WI38 (cell line): ENCODE measurements at regions not wholly inside any gene's neighbourhood (a gene's known extent, or its start where the extent isn't known, plus 50 kb on each side); places are given as distances from the start of the nearest gene placed in this dataset.

ENCODE experiments used
- H3K4me3 ChIP-seq: 2 replicates; pipeline ENCODE4 v1.5.1; 2011; ENCODE audit warnings: low read depth, mild to moderate bottlenecking, control low read depth, low read length
- TF ChIP-seq, protein P1 (sequence below): IDR thresholded peaks from 2 replicates; pipeline ENCODE4 v1.5.1; 2012; ENCODE audit warnings: low read depth, mild to moderate bottlenecking, control low read depth, low read length

DNA sequence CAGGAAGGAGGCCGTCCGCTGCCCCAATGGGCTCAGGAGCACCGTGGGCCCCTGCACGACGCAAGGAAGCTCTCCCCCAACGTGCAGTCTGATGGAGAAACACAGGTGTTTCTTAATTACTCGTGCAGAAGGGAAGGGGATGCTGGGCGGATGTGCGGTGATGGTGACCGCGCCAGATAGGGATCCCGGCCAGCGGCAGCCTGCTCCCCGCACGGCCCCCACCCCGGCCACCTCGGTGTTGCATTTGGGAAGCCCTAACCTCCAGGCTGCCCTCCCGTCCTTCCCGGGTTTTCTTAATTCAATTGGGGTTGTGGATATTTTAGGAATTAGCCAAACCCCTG, 254.4 kb downstream of the ZNF536 start:
- no peak overlapping the region for H3K4me3 ChIP-seq
- TF ChIP-seq, protein P1, sequence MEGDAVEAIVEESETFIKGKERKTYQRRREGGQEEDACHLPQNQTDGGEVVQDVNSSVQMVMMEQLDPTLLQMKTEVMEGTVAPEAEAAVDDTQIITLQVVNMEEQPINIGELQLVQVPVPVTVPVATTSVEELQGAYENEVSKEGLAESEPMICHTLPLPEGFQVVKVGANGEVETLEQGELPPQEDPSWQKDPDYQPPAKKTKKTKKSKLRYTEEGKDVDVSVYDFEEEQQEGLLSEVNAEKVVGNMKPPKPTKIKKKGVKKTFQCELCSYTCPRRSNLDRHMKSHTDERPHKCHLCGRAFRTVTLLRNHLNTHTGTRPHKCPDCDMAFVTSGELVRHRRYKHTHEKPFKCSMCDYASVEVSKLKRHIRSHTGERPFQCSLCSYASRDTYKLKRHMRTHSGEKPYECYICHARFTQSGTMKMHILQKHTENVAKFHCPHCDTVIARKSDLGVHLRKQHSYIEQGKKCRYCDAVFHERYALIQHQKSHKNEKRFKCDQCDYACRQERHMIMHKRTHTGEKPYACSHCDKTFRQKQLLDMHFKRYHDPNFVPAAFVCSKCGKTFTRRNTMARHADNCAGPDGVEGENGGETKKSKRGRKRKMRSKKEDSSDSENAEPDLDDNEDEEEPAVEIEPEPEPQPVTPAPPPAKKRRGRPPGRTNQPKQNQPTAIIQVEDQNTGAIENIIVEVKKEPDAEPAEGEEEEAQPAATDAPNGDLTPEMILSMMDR, result no peak

DNA sequence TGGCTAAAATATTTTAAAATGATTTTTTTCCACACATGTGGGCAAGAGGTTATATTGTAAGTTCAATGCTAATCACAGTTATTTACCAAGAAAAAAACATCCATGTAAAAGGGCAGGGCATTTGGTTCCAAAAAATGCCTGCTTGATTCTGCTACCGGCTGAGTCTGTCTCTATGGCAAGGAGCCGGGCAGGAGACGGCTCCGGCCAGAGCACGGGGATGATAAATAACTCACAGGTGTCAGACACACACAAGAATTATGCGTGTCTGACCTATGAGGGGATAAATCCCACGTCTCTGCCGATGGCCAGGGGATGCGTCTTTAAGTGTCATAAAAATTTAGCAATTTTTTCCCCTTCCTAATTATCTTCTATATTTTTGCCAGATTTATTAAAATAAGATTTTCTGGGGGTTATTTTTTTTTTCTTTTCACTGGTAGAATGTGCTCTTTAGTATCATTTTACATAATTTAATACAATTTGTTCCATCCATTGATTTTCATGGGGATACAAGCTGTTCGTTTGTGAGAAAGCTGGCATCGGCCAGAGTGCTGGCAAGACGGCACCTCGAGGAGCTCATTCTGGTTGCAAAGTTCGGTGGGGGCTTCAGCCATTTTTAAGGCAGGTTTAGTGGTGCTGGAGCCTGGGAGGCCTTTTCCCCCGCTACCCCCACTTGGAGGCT, 253.9 kb downstream of the ZNF536 start:
- H3K4me3 ChIP-seq, result no peak overlapping the region
- TF ChIP-seq, protein P1, result no peak

DNA sequence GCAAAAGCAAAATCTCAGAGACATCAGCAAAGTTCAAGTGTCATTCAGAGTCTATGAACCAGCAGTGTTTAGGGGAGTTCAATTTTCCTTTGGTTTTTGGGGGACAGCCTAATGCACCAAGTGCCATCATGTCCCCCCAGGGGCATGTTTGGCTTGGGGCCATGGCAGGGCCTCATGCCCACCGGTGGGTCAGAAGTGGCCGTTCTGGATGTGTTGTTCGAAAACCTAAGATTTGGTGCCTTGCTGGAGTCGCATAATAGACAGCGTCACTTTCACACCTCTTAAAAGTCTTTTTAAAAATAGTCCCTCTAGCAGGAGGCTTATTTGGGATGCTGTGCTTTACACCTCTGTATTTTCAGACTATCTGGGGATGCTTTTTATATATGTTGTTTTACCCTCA, 250.1 kb downstream of the ZNF536 start:
- H3K4me3 ChIP-seq, result no peak overlapping the region
- TF ChIP-seq, protein P1, result no peak

DNA sequence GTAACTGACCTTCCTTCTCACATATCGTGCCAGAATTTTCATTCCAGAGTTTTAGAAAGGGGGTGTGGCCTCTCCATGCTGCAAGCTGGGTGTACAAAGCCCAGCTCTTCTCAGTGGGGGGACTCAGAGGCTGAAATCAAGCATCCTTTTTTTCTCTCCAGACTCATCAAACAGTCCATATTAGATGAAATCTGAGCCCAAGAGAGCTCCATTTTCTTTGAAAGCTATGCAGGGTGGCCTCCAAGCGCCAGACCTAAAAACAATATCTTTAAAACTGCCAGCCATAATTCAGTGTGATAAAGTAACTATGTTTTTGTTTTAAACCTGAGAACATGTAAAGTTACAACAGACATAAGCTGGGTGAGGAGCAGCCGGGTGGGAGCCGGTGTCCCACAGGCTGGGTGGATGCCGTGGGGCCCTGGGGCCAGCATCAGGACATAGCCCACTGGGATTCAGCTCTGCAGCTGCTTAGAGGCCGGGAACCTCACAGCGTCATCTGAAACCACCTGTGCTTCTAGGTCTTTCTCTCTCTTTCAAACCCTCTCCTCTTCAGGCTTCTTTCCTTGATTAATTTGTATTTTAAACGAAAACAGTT, 249.2 kb downstream of the ZNF536 start:
- TF ChIP-seq, protein P1, result no peak
- no peak overlapping the region for H3K4me3 ChIP-seq

DNA sequence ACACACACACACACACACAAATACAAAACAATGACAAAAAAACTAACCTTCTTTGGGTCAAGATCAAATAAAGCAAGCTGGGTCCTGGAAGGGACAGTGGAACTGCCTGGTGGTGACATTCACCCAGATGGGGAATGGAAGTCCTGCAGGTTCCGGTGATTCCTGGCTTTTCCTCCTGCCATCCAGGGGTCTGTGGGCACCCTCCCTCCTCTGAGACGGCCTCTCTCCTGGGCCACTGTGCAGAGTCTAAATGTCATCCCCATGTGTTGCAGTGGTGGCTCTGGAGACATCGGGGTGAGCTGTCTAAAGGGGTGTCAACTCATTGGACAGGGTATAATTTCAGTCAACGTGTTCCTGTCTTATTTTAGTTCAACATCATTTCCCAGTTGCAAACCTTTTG, 248.2 kb downstream of the ZNF536 start:
- H3K4me3 ChIP-seq, result no peak overlapping the region
- TF ChIP-seq, protein P1, result no peak

DNA sequence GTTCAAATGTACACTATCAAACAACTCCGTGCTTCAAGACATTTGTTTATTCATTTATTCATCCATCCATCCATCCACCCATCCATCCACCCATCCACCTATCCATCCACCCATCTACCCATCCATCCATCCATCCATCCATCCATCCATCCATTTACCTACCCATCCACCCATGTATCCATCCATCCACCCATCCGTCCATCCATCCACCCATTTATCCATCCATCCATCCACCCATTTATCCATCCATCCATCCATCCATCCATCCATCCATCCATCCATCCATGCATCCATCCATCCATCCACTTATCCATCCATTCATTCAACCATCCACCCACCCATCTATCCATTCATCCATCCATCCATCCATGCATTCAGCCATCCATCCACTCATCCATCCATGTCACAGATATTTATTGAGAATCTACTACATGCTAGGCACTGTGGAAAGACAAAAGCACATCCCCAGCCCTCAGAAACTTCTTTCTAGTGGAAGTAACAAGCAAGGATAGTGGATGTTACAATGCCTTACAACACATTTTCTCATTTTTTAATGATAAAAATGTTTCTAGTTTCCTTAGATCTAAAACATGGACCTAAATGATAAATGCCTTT, 237.6 kb downstream of the ZNF536 start:
- TF ChIP-seq, protein P1, result no peak
- no peak overlapping the region for H3K4me3 ChIP-seq

DNA sequence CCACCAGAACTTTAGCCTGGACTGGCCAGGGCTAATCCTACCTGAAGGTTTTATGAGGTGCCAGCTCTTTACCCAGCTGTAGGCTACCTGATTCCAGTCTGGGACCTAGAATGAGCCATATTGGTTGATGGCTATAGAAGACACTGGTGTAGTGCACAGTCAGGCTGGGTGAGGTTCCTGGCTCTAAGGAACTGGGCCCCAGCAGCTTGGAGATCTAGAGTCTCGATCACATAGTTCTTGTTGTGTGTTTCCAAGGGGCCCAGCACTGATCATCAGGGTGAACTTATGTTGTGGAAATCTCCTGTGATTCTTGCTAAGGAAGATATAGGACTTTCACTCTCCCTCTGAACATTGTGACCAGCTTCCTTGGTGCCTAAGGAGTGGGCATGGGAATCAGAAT, 236.3 kb downstream of the ZNF536 start:
- TF ChIP-seq, protein P1, result no peak
- H3K4me3 ChIP-seq, result no peak overlapping the region
